H9 (cell line): ENCODE measurements at regions not wholly inside any gene's neighbourhood (a gene's known extent, or its start where the extent isn't known, plus 50 kb on each side); places are given as distances from the start of the nearest gene placed in this dataset.

Source experiments
- DNase-seq: peaks from one replicate; pipeline ENCODE4 v3.0.0-alpha.2; 2017
- H2AFZ ChIP-seq: one replicate; pipeline ENCODE4 v1.6.1; 2013; ENCODE audit warnings: mild to moderate bottlenecking, low read length, control low read depth, moderate library complexity
- H2AK5ac ChIP-seq: 2 replicates; pipeline ENCODE4 v1.6.1; 2013; ENCODE audit warnings: low read length, control low read depth, mixed read lengths; ENCODE audit not compliant: insufficient read length
- H2BK120ac ChIP-seq: one replicate; pipeline ENCODE4 v1.6.1; 2013; ENCODE audit warnings: low read depth, mild to moderate bottlenecking, low read length, control low read depth, inconsistent platforms; ENCODE audit not compliant: poor library complexity, severe bottlenecking
- H2BK12ac ChIP-seq: 2 replicates; pipeline ENCODE4 v1.6.1; 2013; ENCODE audit warnings: low read length, control low read depth, mixed read lengths, low read depth; ENCODE audit not compliant: insufficient read length
- H2BK15ac ChIP-seq: 2 replicates; pipeline ENCODE4 v1.6.1; 2013; ENCODE audit warnings: low read depth, low read length, control low read depth
- H2BK20ac ChIP-seq: one replicate; pipeline ENCODE4 v1.6.1; 2013; ENCODE audit warnings: low read depth, mild to moderate bottlenecking, low read length, control low read depth, inconsistent platforms; ENCODE audit not compliant: poor library complexity, severe bottlenecking
- H2BK5ac ChIP-seq: 2 replicates; pipeline ENCODE4 v1.6.1; 2013; ENCODE audit warnings: low read length, control low read depth, mixed read lengths; ENCODE audit not compliant: insufficient read length
- H3K14ac ChIP-seq: 2 replicates; pipeline ENCODE4 v1.6.1; 2013; ENCODE audit warnings: low read length, control low read depth; ENCODE audit not compliant: insufficient read depth
- H3K18ac ChIP-seq: 2 replicates; pipeline ENCODE4 v1.6.1; 2013; ENCODE audit warnings: low read depth, mild to moderate bottlenecking, mixed read lengths, low read length, control low read depth; ENCODE audit not compliant: insufficient read length
- H3K23ac ChIP-seq: 2 replicates; pipeline ENCODE4 v1.6.1; 2013; ENCODE audit warnings: low read length, control low read depth, mixed read lengths, low read depth; ENCODE audit not compliant: insufficient read length
- H3K23me2 ChIP-seq: 2 replicates; pipeline ENCODE4 v1.6.1; 2013; ENCODE audit warnings: low read depth, mild to moderate bottlenecking, mixed read lengths, low read length, control low read depth; ENCODE audit not compliant: insufficient read length, poor library complexity, severe bottlenecking
- H3K27ac ChIP-seq: 2 replicates; pipeline ENCODE4 v1.5.1; 2013; ENCODE audit warnings: low read length, control low read depth, mixed read lengths, low read depth; ENCODE audit not compliant: insufficient read length
- H3K27me3 ChIP-seq: 2 replicates; pipeline ENCODE4 v1.6.1; 2013; ENCODE audit warnings: low read length, control low read depth, inconsistent platforms; ENCODE audit not compliant: insufficient read depth
- H3K4ac ChIP-seq: 2 replicates; pipeline ENCODE4 v1.6.1; 2013; ENCODE audit warnings: low read depth, mild to moderate bottlenecking, control low read depth, inconsistent platforms, low read length, moderate library complexity
- H3K4me1 ChIP-seq: 2 replicates; pipeline ENCODE4 v1.6.1; 2013; ENCODE audit warnings: low read length, control low read depth, inconsistent platforms; ENCODE audit not compliant: insufficient read depth
- H3K4me2 ChIP-seq: 2 replicates; pipeline ENCODE4 v1.6.1; 2013; ENCODE audit warnings: low read length, control low read depth, mixed read lengths; ENCODE audit not compliant: insufficient read length, insufficient read depth
- H3K56ac ChIP-seq: 2 replicates; pipeline ENCODE4 v1.6.1; 2013; ENCODE audit warnings: low read depth, mild to moderate bottlenecking, mixed read lengths, low read length, control low read depth; ENCODE audit not compliant: insufficient read length
- H3K79me1 ChIP-seq: 2 replicates; pipeline ENCODE4 v1.6.1; 2013; ENCODE audit warnings: low read depth, mild to moderate bottlenecking, moderate library complexity, low read length, control low read depth, inconsistent platforms; ENCODE audit not compliant: insufficient read depth, poor library complexity, severe bottlenecking
- H3K79me2 ChIP-seq: 2 replicates; pipeline ENCODE4 v1.6.1; 2013; ENCODE audit warnings: low read length, control low read depth, inconsistent platforms; ENCODE audit not compliant: insufficient read depth
- H3K9ac ChIP-seq: 2 replicates; pipeline ENCODE4 v1.6.1; 2013; ENCODE audit warnings: low read length, control low read depth, mixed read lengths; ENCODE audit not compliant: insufficient read length; ENCODE audit errors: extremely low read depth
- H3K9me3 ChIP-seq: one replicate; pipeline ENCODE4 v1.6.1; 2013; ENCODE audit warnings: low read depth, low read length, inconsistent platforms; ENCODE audit not compliant: control insufficient read depth
- H3T11ph ChIP-seq: one replicate; pipeline ENCODE4 v1.6.1; 2013; ENCODE audit warnings: mild to moderate bottlenecking, low read length, control low read depth, inconsistent platforms
- H4K20me1 ChIP-seq: one replicate; pipeline ENCODE4 v1.6.1; 2013; ENCODE audit not compliant: control insufficient read depth, insufficient read length, insufficient read depth
- H4K5ac ChIP-seq: 2 replicates; pipeline ENCODE4 v1.6.1; 2013; ENCODE audit warnings: low read depth, mild to moderate bottlenecking, mixed read lengths, low read length, control low read depth; ENCODE audit not compliant: insufficient read length
- H4K8ac ChIP-seq: replicated peaks from 2 replicates; pipeline ENCODE4 v1.6.1; 2013; ENCODE audit warnings: low read length, control low read depth, mixed read lengths, low read depth; ENCODE audit not compliant: insufficient read length
- H4K91ac ChIP-seq: 2 replicates; pipeline ENCODE4 v1.6.1; 2013; ENCODE audit warnings: low read depth, mild to moderate bottlenecking, moderate library complexity, mixed read lengths, low read length, control low read depth; ENCODE audit not compliant: insufficient read length
- H3K27ac Mint-ChIP-seq, 3 experiments: 2 replicates in 2 of 3; 3 replicates in 1 of 3; pipeline ENCODE4 v1.8.0; 2020 to 2021; ENCODE audit warnings: mixed read lengths in 3 of 3, mild to moderate bottlenecking in 1 of 3, moderate library complexity in 1 of 3
- H3K27me3 Mint-ChIP-seq: 2 replicates; pipeline ENCODE4 v1.8.0; 2021; ENCODE audit warnings: low read depth, mild to moderate bottlenecking, moderate library complexity, mixed read lengths
- H3K36me3 Mint-ChIP-seq, 3 experiments: 2 replicates in 2 of 3; 3 replicates in 1 of 3; pipeline ENCODE4 v1.8.0; 2020 to 2021; ENCODE audit warnings: low read depth in 3 of 3, mixed read lengths in 3 of 3; ENCODE audit not compliant: insufficient read depth in 1 of 3
- H3K4me1 Mint-ChIP-seq, 2 experiments: 2 replicates each; pipeline ENCODE4 v1.8.0; 2020; ENCODE audit warnings: mixed read lengths in 2 of 2
- H3K4me3 Mint-ChIP-seq, 2 experiments: 2 replicates in 1 of 2; 3 replicates in 1 of 2; pipeline ENCODE4 v1.8.0; 2020 to 2021; ENCODE audit warnings: mild to moderate bottlenecking in 2 of 2, mixed read lengths in 2 of 2, moderate library complexity in 1 of 2
- H3K9me3 Mint-ChIP-seq, 2 experiments: 2 replicates in 1 of 2; 3 replicates in 1 of 2; pipeline ENCODE4 v1.8.0; 2020; ENCODE audit warnings: mild to moderate bottlenecking in 2 of 2, mixed read lengths in 2 of 2, moderate library complexity in 1 of 2
- CTCF ChIP-seq: fragments of 200-600 bp; sonication (generic); conservative IDR thresholded peaks from 3 replicates; pipeline ENCODE4 v1.8.0; 2021; ENCODE audit warnings: antibody characterized with exemption, mild to moderate bottlenecking
- WGBS: extraction: QIAGEN DNeasy Blood & Tissue Kit; methylation state at CpG from one replicate; pipeline ENCODE4 v1.1.7; 2013; ENCODE audit warnings: missing lambda C conversion rate, low lambda C conversion rate, mixed read lengths; ENCODE audit not compliant: insufficient read length; ENCODE audit errors: extremely low coverage; 5-methylcytosine and 5-hydroxymethylcytosine counted together

GRCh38 chr1:219560856-219561255, 52.0 kb downstream of the ZC3H11B start:
- DNase-seq, result no peak
- no peaks in the 10 kb centered on the region for H3K79me1 ChIP-seq
- no peak for TF ChIP-seq CTCF
- H3K27ac ChIP-seq, result no peak overlapping the region
- H3K18ac ChIP-seq, result no peak overlapping the region
- Mint-ChIP-seq H3K36me3 (no peaks in the 10 kb centered on the region), H3K27ac (no peak overlapping the region), H3K9me3 (no peaks in the 10 kb centered on the region), H3K27me3 (peaks cover 1% of the 10 kb centered on the region), H3K4me1 (peaks cover 13 to 14% of the 10 kb centered on the region in 2 experiments), H3K4me3 (no peak overlapping the region)
- H3K14ac ChIP-seq, result no peak overlapping the region
- H4K8ac ChIP-seq, result no peak overlapping the region
- H3K9me3 ChIP-seq, result no peaks in the 10 kb centered on the region
- no peak overlapping the region for H2BK20ac ChIP-seq
- H2BK120ac ChIP-seq, result no peak overlapping the region
- H2AK5ac ChIP-seq, result no peak overlapping the region
- no peaks in the 10 kb centered on the region for H3K79me2 ChIP-seq
- H2BK5ac ChIP-seq, result no peak overlapping the region
- no peak overlapping the region for H2BK12ac ChIP-seq
- H2AFZ ChIP-seq, result no peak overlapping the region
- H4K5ac ChIP-seq, result no peak overlapping the region
- H3K23me2 ChIP-seq, result no peaks in the 10 kb centered on the region
- no peak overlapping the region for H3T11ph ChIP-seq
- H4K20me1 ChIP-seq, result no peaks in the 10 kb centered on the region
- H3K27me3 ChIP-seq, result no peaks in the 10 kb centered on the region
- H3K4me2 ChIP-seq, result no peak overlapping the region
- H3K4ac ChIP-seq, result no peak overlapping the region
- no peaks in the 10 kb centered on the region; the same call in 1 of the 2 replicates for H3K4me1 ChIP-seq
- WGBS, result no CpG with 5 or more reads among the region's 3 CpGs
- H3K56ac ChIP-seq, result no peak overlapping the region
- H4K91ac ChIP-seq, result no peak overlapping the region
- no peak overlapping the region for H3K9ac ChIP-seq
- no peak overlapping the region for H2BK15ac ChIP-seq
- no peak overlapping the region for H3K23ac ChIP-seq
